GM18508 (cell line): ENCODE measurements at regions not wholly inside any gene's neighbourhood (a gene's known extent, or its start where the extent isn't known, plus 50 kb on each side); places are given as distances from the start of the nearest gene placed in this dataset.
"Not testable (repeated sequence)": the region's sequence is repeated elsewhere in the genome, so short reads cannot be mapped to it uniquely, and the experiment has no call there.

Experiments
- ATAC-seq: cut with Tn5 transposase; IDR thresholded peaks from one replicate; pipeline ENCODE4 v1.9.1; 2021; ENCODE audit warnings: moderate number of reproducible peaks; ENCODE audit not compliant: insufficient read depth, unreplicated experiment

DNA sequence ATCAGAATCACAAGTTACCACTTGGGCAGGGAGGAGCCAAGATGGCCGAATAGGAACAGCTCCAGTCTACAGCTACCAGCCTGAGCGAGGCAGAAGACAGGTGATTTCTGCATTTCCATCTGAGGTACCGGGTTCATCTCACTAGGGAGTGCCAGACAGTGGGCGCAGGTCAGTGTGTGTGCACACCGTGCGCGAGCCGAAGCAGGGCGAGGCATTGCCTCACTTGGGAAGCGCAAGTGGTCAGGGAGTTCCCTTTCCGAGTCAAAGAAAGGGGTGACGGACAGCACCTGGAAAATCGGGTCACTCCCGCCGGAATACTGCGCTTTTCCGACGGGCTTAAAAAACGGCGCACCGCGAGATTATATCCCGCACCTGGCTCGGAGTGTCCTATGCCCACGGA lies 99.8 kb upstream of the PBX1 start:
- ATAC-seq, result not testable (repeated sequence)

DNA sequence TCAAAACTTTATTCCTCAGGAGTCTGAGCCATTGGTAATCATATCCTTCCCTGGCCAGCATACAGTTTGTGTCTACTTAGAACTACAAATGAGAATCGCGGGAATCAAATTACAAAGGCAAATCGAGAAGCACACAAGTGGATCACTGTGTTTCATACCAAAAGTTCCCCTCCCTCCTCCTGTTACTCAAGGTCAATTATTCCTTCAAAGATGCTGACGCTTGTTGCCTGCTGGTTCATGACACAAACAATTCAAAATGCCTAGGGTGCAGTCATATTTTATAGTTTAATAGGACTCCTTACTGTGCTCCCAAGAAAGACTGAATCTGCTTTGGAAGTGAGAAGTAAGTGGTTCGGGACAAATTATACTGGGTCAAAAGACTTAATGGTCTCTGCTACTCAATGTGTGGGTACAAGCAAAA lies 93.0 kb upstream of the PBX1 start:
- no peak for ATAC-seq

DNA sequence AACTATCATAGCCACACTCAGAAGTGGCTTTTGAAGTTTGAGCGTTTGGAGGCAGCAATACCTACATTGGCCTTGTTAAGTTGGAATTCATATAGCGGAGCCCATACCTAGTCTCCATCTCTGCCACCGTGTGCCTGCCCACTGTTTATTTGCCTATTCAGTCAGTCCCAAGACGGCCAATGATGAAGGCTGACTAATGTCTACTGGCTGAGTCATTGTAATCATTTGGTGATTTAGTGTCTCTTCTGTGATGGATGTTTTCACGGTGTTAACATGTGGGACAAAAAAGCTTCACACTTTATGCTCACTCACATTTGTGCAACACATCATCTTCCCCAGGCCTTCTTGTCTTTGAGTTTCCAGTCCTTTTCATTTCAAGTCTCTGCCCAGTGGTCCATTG lies 92.6 kb upstream of the PBX1 start:
- no peak for ATAC-seq

DNA sequence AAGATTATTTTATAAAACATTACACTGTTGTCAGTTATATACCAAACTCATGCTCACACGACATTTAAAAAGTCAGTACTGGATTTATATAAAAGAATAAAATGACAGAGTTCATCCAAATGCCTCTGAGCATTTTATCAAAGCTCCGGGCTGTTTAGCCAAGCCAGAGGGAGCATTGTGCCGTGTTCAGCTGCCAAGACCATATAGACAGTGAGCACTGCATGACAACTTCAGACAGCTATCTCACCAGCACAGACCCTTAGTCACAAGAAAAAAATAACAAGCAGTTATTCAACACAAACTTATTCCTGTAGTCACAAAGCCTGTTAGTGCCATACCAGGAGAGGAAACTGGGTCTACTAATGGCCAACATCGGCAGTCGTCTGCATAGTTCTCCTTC lies 88.0 kb upstream of the PBX1 start:
- ATAC-seq, result no peak

DNA sequence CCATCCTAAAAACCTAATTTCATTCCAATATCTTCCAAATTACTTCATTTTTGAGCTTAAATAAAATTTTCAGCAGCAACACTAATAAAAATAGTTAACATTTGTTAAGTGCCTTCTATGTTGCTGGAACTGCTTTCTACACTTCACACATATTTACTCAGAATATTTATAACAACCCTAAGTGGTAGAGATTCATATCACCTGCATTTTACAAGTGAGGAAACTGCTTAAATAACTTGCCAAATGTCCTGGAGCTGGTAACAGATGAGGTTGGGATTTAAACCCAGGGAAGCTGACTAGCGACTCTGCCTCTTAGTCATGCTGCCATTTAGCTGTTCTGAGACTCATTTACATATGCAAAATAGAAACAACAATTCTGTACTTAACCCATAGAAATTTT lies 86.1 kb upstream of the PBX1 start:
- ATAC-seq, result no peak

DNA sequence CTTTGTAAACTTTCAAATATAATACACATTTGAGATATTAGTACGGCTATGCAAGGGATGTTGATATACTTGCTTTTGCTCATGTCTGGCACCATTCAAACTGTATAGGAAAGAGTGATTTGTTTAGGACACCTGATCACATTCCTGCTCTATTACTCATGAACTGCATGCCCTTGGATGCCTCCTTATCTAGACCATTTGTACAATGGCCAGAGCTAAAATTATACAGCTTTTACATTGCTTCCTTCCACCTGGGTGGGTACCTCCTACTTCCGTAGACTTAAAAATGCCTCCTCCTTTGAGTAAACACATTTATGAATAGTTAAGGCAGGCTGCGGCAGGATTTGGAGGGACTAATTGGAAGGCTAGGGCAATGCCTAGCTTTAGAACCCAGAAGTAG lies 85.4 kb upstream of the PBX1 start:
- no peak for ATAC-seq

DNA sequence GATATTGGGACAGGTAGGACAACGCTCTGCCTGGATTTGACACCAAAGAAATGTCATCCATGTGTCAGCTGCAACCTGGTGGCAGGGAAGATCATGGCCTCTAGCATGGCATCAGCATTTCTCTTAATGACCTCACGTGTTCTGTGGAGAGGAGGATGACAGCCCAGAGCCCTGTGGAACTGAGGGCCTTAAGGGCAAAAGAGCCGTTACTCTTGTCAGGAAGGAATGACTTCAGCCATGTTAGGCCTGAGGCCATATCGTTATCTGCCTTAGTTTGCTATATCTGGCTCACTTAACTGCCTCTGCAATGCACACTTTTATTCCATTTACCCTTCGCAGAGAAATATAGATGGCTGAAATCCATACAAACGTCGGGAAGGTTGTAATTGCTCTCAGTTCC lies 83.2 kb upstream of the PBX1 start:
- ATAC-seq, result no peak

DNA sequence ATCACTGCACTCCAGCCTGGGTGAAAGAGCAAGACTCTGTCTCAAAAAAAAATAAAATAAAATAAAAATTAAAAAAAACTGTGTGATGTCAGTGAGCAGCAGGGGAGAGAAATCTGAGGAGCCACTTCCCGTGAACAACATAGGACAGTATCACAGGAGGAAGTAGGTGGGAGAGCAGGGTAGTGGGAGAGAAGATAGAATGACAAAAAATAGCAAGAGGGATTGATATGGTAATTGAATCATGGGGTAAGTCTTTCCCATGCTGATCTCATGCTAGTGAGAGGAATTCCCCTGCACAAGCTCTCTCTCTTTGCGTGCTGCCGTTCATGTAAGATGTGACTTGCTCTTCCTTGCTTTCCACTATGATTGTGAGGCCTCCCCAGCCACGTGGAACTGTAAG lies 81.6 kb upstream of the PBX1 start:
- no peak for ATAC-seq

DNA sequence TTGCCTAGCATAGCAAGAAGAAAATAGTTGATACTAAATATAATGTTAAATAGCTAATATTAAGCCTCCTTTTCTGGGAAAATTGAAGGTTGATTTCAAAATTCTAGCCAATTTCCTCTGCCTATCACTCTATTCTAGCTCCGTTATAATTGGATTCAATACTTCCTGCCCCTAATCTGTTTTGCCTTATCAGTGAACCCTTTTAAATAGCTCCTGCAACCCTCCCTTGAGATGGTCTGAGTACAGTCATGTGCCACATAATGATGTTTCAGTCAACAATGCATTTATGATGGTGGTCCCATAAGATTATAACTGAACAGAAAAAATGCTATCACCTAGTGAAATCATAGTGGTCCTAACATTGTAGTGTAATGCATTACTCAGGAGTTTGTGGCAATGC lies 79.7 kb upstream of the PBX1 start:
- no peak for ATAC-seq

DNA sequence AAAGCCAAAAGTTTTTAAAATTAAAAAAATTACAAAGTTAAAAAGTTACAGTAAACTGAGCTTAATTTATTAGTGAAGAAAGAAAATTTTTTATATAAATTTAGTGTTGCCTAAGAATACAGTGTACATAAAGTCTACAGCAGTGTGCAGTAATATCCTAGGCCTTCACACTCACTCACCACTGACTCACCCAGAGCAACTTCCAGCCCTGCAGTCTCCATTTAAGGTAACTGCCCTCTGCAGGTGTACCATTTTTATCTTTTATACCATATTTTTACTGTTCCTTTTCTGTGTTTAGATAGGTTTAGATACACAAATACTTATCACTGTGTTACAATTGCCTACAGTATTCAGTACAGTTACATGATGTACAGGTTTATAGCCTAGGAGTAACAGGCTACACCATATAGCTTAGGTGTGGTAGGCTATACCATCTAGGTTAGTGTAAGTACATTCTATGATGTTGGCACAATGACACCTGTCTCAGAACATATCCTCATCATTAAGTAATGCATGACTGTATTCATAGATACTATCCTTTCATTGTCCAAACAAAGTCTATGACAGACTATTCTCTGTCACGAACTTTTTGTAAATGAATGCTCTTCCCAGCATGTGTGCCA lies 78.6 kb upstream of the PBX1 start:
- ATAC-seq, result no peak

DNA sequence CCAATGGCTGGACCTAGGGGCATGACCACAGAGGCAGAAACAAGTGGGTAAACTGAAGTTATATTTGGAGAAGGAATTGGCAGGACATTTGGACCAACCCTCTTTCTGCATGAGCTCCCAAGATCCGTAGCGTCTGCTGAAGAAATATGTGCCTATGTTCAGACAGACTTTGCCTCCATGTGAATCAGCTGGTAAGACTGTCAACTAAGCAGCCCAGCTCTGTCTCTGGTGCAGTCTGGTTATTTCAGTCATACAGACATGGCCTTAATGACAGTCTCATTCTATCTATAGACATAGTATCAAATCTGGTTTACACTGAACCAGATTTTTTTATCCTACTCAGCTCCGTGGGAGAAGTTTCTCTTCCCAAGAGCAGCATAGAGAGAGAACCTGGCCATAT lies 63.1 kb upstream of the PBX1 start:
- no peak for ATAC-seq

DNA sequence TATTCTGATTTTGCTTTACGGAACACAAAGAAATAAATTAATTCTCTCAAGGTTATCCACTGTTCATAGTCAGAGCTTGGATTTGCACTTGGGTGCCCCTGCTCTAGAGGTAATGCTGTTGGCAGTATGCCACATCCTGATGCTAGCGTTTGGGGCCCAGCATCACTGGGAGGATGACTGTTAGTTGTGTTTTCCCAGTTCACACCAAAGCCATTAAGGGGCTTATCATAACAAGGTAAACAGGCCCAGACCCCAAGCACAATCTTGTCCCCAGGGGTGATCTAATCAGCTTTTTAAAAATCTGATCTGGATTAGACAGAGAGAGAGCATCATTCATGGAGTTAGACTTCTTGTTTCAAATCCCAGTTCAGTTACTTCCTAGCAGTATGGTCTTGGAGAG lies 60.2 kb upstream of the PBX1 start:
- ATAC-seq, result no peak

DNA sequence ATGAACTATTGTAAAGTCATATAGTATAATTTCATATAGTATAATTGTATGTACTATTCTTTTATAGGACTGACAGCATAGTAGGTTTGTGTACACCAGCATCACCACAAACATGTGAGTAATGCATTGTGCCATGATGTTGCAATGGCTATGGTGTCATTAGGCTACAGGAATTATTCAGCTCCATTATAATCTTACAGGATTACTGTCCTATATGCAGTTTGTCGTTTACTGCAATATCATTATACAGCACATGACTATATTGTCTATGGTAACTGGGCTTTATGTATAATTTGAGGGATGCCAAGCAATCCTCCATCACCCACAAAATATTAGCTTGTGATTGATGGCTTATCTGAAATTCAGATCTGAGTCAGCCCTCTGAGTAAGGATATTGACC lies 54.2 kb upstream of the PBX1 start:
- no peak for ATAC-seq
